ENCODE measurements at regions not wholly inside any gene's neighbourhood (a gene's known extent, or its start where the extent isn't known, plus 50 kb on each side); places are given as distances from the start of the nearest gene placed in this dataset.

DNA sequence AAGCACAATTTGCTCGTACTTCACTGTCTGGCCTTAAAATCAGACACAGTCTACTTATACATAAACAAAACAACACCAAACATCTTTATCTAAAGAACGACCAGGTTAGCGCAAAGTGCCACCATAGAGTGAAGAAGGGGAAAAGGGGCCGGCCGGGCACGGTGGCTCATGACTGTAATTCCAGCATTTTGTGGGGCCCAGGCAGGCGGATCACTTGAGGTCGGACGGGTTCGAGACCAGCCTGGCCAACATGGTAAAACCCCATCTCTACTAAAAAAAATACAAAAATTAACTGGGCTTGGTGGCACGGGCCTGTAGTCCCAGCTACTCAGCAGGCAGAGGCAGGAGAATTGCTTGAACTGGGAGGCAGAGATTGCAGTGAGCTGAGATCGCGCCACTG is 118.5 kb upstream of the RIOK3 start:
- no peak for TF ChIP-seq YY1 (IDR thresholded peaks at IDR 0.05; ENCODE audit: insufficient read depth, insufficient read length)
- TF ChIP-seq SUZ12 (IDR thresholded peaks at IDR 0.05; ENCODE audit: extremely low read depth, insufficient read depth, insufficient read length): no peak
- TF ChIP-seq ZNF274 (IDR thresholded peaks at IDR 0.05; ENCODE audit: low read depth, low read length): no peak

Measured in NT2/D1 (cell line).